DMS 273 (cell line): ENCODE measurements at regions not wholly inside any gene's neighbourhood (a gene's known extent, or its start where the extent isn't known, plus 50 kb on each side); places are given as distances from the start of the nearest gene placed in this dataset.
"Not testable (repeated sequence)": the region's sequence is repeated elsewhere in the genome, so short reads cannot be mapped to it uniquely, and the experiment has no call there.

Experiments used
- DNase-seq: peaks from one replicate; lab custom pipeline; 2025; ENCODE audit not compliant: unreplicated experiment; lab: John Stamatoyannopoulos, UW

DNA sequence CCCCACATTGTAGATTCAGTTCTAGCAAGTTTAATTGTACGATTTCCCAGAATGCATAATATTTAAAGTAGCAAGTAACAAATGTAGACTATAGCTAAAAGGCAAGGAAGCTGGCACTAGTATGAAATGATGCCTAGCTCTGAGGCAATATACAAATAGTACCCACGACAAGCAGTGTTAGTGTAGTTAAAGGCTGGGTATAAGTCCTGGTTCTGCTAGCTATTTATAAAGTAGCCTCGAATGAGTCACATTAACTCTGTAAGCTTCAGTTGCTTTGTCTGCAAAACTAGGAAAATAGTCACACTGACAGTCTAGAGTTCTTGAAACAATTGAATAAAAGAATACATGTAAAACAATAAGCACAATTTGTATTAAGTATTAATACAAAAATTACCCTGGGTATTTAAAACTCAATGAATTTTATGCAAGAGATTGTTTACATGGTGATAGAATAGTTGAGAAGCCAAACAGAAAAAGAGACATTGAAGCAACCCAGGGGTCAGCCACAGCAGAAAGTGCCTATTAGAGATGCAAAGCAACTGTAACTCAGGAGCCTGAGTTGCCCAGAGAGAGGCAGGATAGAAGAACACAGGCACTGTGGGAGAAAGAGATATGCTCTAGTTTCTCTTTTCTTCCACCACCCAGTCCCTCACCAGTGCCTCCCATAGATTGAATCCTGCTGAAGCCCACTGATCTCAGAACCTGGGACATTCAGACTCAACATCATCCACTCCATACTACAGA, 949.0 kb downstream of the C4orf33 start:
- DNase-seq = no peak

- no peak for DNase-seq
These were observed 957.8 kb downstream of the C4orf33 start for GRCh38 chr4:130053723-130054122.

GRCh38 chr4:130054908-130055307, 959.0 kb downstream of the C4orf33 start:
- no peak for DNase-seq

DNA sequence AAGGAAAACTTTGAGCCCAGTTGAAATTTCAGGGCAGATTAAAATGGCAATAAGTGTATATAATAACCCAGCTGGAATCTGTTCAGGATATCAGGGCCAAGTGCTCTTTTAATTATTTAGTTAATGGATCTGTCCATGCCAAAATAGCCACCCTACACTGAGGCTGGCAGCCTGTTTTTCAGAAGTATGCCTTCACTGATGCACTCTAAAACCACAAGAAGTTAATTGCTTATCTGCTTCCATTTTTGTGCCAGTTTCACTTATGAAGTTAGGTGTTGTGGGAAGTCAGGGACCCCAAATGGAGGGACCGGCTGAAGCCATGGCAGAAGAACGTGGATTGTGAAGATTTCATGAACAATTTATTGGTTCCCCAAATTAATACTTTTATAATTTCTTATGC, 960.3 kb downstream of the C4orf33 start:
- no peak for DNase-seq

DNA sequence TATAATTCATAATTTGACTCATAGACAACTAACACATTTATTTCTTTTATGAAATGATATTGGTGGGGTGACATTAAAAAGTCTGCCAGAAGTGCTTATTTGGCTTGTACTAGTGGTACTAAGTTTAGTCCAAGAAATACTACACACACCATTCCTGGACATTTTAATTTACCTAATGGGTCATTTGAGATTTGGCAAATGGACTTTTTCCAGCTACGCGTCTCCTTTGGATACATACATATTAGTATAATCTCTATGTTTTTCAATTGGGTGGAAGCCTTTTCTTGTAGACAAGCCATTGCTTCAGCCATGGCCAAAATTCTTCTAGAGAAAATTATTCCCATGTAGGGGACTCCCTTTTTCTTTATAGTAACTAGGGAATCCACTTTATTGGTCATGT, 968.5 kb downstream of the C4orf33 start:
- DNase-seq = no peak

- no peak for DNase-seq
These were observed 971.5 kb downstream of the C4orf33 start for GRCh38 chr4:130067419-130067818.

GRCh38 chr4:130068072-130068471, 972.1 kb downstream of the C4orf33 start:
- DNase-seq = no peak

DNA sequence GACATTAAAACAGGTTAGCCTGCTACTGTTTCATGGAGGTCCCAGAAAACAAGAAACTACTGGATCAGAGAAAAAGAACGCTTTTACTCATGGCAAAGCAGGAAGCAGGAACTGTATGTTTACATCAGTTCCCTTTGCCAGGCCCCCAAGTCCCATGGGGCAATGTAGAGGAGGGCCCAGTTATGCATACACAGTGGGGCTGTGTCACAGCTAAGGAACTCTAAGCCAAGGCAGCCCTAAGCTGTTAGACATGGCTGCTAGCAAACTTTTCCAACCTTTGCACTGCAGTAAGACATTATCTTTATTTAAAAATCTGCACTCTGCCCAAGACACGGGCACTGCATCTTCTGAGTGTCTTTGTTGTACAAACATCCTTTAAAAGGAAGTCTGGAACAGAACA, 975.8 kb downstream of the C4orf33 start:
- no peak for DNase-seq

DNA sequence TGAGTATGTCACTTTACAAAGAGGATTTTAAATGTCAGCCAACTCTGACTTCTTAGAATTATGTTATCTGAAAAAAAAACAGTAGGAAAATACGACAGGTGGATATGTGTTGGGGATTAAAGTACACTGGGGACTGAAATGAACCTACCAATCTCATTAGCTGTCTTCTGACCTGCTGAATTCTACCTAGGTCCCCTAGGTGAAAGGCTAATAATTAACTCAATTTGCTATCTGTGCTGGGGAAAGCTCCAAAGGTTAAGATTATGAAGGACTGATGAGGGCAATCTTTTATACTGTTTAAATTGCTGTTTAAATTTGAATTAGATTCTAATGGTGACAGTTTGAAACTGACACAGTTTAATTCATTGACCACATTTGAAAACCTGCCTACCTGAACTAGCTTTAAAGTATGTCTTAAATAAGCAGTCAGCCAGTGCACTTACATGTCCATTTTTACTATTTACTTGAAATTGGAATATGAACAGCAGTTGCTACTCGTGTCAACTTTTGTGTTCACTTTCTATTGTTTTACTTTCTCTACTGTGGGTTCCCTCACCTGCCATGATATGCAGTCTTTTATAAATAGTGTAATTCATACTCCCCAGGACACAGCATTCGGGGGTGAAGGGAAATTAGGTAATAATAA, 977.3 kb downstream of the C4orf33 start:
- no peak for DNase-seq

DNA sequence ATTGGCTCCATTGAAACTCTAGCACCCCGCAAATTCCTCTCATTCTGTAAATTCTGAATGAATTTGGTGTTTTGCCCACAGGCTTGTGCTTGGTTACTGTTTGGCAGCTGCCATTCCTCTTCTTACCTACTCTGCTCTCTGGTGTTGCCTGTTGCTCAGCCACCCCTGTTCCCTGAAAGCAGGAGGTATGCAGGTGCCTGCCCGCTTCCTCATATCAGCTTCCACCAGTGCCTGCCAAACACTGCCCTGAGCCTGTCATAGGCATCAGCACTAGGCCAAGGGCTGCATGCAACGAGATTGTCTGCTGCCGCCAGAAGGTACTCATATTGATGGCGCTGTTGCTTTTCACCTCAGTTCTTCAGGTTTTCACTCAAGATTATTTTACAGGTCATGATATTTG, 978.1 kb downstream of the C4orf33 start:
- DNase-seq = no peak

DNA sequence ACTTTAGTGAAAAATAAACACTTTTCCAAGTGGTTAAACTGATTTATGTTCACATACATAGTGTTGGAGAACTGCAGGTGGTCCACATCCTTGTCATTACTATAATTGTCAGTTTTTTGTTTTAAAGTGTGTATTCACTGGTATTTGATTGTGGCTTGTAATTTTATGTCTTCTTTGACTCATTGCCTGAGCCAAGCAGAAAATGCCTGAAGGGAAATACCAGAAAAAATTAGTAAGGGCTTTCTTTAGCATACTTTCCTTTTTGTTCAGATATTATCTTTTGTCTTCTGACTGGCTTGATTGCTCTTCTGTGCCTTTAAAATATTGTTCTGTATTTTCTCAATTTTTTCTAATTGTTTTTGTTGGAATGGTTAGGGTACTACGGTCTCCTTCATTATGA, 981.3 kb downstream of the C4orf33 start:
- DNase-seq = no peak

DNA sequence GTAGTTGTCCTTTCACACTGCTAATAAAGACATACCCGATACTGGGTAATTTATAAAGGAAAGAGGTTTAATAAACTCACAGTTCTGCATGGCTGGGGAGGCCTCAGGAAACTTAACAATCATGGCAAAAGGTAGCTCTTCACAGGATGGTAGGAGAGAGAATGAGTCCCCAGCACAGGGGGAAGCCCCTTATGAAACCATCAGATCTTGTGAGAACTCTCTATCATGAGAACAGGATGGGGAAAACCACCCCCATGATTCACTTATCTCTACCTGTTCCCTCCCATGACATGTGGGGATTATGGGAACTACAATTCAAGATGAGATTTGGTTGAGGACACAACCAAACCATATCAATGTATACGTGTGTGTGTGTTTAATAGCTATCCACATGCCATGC, 983.1 kb downstream of the C4orf33 start:
- DNase-seq = not testable (repeated sequence)

GRCh38 chr4:130080872-130081451, 985.0 kb downstream of the C4orf33 start:
- no peak for DNase-seq

DNA sequence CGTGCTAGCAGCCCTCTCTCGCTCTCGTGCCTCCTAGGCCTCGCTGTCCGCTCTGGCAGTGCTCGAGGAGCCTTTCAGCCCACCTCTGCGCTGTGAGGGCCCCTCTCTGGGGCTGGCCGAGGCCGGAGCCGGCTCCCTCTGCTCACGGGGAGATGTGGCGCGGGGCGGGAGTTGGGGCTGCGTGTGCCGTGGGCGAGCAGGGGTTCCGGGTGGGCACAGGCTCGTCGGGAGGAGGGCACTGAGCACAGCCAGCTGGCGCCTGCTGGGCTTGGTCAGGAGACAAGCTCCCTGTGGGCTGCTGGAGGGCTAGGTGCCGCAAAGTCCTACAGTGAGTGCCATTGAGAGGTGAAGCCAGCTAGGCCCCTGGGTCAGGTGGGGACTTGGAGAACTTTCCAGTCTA, 994.5 kb downstream of the C4orf33 start:
- no peak for DNase-seq

DNA sequence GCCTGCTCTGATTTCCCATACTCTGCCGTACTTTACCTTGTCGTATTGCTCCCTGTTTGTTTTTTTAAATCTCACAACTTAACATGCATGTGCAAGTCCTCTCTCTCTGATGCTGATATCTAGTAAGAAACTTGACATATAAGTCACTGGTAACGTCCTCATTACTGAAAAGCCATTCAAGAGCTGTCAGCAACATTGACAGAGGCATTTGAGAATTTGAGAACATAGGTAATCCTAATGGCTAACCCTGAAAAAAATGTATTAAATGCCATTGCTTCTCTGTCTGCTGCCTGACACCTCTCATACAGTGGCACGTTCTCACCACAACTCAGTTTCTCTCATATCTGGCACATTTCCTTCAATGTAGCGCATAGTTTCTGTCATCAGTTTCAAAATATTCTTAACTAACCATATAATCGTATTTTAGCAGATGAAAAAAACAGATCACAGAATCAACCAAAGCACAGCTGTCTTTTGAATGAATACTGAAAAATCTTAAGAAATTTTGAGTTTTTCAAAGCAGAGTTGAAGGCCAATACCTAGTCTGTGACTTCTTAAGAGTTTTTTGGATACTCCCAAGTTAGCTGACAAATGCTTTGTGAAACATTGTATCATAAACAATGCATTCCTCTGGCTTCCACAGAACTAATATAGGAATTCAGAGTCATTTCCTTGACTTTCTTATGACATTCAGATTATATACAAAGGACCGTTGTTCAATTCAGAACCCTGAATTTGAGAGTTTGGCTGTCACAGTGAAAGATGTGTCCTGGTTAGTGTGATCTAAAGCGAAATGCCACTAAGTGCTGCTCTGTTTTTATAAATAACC, 996.4 kb downstream of the C4orf33 start:
- no peak for DNase-seq

- DNase-seq = no peak
These were observed 1003.2 kb downstream of the C4orf33 start for GRCh38 chr4:130099105-130099504.

GRCh38 chr4:130110189-130110588, 1014.2 kb downstream of the C4orf33 start:
- no peak for DNase-seq

GRCh38 chr4:130110770-130111169, 1014.8 kb downstream of the C4orf33 start:
- peak; percentile 1 for DNase-seq

DNA sequence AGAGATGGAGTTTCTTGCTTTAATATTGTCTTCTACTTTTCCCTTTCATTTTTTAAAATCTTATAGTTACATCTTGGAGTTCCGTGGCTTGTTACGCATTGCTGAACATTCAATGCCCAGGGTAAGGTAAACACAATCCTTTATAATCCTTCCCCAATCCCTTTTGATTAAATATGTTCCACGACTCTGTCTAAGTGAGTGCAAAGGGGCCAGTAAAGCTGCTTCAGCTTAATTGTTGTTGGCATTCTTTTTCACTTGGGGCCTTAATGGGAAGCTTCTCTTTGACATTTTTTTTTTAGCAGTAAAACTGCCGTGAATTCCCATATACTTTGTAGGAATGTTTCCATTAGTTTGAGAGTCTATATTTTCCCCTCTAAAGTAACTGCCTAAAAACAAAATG, 1028.1 kb downstream of the C4orf33 start:
- DNase-seq = no peak

DNA sequence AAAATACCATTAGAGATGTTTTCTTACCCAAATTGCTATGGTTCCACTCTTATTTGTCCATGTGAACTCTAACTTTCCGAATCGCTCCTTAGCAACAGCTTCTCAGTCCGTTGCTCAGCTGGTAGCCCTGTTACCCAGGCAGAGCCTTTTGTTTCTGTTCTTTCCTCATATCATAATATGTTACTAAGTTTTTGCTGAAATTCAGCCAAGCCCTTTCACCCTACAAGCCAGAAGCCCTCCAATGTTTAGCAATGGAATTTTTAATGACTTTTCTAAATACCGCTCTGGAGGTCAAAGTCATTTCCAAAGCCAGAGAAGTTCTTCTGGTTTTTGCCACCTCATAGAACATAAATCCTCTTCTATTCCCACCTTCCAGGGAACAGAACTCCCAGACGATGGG, 1029.5 kb downstream of the C4orf33 start:
- DNase-seq = no peak

GRCh38 chr4:130127297-130127696, 1031.3 kb downstream of the C4orf33 start:
- no peak for DNase-seq

DNA sequence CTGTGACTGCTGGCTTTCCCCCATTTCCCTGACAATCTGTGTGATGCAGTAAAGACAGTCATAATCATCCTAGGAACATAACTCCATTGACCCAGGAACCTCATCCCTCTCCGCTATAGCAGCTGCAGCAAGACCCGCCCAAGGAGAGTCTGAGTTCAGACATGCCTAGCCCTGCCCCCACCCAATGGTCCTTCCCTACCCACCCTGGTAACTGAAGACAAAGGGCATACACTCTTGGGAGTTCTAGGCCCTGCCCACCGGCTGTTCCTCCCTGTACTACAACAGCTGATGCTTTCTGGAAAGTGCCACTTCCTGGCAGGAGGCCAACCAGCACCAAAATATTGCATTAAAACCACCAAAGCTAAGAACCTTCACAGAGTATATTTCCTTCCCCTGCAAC, 1035.6 kb downstream of the C4orf33 start:
- peak; percentile 33 for DNase-seq
